GM21717 (cell line): ENCODE measurements at regions not wholly inside any gene's neighbourhood (a gene's known extent, or its start where the extent isn't known, plus 50 kb on each side); places are given as distances from the start of the nearest gene placed in this dataset.

Source experiments
- ATAC-seq: cut with Tn5 transposase; IDR thresholded peaks from one replicate; pipeline ENCODE4 v1.9.1; 2021; ENCODE audit warnings: mild to moderate bottlenecking, moderate library complexity; ENCODE audit not compliant: unreplicated experiment

DNA sequence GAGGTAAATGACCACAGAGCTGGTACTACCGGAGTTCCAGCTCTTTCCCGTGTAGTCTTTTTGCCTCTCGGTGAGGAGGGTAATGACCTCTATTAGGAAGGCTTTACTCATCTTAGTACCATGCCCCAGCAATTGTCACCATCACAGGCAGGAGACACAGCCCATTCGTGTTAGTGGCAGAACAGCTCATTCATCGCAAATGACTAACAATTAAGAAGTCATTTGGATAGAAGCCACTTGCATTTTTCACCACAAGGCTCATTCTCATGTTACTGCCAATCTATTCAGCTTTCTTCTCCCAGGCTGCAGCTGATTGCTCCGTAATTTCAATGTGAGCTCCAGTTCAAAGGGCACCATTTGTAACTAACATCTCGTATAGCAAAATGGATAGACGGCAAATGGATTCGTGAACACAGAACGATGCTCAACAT is 718.8 kb upstream of the TMEM132C start:
- ATAC-seq, result no peak

DNA sequence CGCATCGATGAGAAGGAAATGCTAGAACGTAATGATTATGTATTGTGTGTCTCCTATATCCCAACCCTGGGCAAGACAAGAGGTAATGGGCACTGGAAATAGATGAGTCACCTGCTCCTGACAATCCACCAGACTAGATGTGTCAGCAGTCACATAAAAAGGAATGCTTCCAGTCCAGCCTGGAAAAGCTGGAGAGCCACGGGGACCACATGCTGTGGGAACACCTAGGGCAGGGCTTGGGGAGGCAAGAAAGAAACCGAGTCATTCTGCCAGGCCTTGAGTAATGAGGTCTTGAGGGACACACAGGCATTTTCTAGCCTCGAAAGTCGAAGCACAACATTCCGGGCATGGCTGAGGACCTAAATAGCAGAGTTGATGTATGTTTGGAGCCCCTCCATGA is 716.7 kb upstream of the TMEM132C start:
- no peak for ATAC-seq

DNA sequence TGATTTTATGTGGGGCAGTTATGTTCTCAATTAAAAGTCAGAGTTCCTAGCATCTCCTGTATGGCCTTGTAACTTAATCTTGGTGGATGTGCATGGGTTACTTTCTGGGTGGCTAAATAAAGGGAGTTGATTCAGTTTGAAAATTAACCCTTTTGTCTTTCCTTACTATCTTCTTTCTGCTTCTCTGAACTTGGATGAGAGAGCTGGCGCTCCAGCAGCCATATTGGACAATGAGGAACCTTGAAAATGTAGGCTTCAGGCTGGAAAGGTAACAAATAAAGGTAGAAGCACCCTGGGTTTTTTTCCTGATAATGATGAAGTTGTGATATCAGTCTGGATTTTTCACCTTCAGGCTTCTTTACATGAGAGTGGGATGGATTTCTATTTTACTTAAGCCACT is 714.1 kb upstream of the TMEM132C start:
- no peak for ATAC-seq

DNA sequence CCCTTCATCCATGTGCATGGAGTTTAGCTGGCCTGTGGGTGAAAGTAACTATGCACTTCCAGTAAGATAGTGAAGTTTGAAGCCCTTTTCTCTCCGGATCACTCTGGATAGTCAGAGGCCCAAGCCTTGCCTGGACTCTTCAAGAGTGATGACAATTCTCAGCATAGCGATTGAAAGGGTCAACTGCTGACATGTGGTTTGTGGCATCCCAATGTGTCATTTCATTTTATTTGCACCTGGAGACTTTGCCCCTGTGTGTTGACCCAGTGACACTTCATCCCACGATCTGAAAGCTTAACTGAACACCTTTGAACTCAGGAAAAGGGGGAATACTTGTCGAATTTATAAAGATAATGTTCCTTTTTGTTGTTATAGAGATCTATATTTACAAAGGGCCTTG is 711.9 kb upstream of the TMEM132C start:
- ATAC-seq, result no peak

DNA sequence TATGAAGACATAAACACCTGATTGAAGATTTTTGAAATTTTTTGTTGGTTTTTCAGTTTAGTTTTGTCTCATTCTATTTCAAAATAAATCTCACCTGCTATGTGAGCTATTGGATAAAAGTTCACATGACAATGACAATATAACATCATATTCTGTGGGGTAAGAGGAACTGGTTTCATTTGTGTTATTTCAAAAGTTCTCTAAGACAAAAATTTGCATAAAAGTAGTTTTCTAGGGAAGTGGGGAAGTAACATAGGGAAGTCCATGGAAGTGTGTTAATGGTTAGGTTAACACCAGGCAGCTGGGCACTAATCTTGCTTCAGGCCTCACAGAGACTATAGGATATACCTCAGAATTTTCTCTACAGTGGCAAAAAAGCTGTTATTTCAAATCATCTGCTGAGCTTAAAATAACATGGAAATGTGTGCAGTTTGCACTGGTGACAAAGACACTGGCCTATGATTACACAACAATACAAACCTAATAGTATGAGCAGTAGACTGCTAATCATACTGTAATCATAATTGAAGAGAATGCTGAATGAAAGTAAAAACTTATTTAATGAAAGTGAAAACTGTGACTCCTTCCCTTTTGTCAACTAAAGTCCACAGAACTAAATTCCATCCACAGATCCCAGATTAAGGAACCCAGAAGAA is 710.6 kb upstream of the TMEM132C start:
- no peak for ATAC-seq

- ATAC-seq, result no peak
These were observed 708.6 kb upstream of the TMEM132C start for GRCh38 chr12:127558361-127558760.

GRCh38 chr12:127559349-127560040 is 707.5 kb upstream of the TMEM132C start:
- peak; percentile 67 for ATAC-seq

DNA sequence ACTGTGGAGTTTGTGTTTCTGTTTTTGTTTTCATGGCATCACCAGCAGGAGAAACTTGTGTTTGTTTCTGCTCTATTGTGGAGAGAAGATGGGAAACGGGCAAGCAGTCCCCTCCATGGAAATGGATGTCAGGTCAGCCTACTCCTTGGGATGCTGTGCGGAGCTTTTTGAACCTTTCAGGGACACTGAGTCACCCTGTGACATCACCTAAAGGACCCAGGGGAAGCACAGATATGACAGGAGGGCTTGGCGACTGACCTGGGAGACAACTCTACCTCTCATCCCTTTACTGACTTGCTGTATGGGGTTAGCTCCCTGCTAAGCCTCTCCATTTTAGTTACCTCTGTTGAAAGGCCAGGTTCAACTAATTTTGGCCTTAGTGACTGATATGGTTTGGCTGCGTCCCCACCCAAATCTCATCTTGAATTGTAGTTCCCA is 706.9 kb upstream of the TMEM132C start:
- no peak for ATAC-seq

- no peak for ATAC-seq
These were observed 704.2 kb upstream of the TMEM132C start for GRCh38 chr12:127562816-127563215.

- no peak for ATAC-seq
These were observed 701.7 kb upstream of the TMEM132C start for GRCh38 chr12:127565241-127565640.

DNA sequence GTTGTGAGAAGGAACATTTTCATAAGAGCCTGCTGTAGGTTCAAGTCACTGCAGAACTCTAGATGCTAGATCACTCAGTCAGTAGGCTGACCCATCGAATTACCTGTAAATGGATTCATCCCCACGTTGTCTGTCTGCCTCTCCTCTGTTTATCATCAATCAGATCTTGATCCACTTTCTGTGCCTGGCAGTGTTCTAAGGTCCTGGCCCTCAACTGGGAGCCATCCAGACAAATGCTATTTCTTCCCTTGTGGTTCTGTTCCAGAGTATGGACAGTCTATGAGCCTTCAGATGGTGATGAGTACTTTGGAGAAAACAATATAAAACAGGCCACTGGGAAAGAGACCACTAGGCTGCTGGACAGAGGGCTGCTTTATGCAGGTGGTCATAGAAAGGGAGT is 699.4 kb upstream of the TMEM132C start:
- ATAC-seq, result no peak

GRCh38 chr12:127570387-127570786 is 696.6 kb upstream of the TMEM132C start:
- ATAC-seq, result no peak

DNA sequence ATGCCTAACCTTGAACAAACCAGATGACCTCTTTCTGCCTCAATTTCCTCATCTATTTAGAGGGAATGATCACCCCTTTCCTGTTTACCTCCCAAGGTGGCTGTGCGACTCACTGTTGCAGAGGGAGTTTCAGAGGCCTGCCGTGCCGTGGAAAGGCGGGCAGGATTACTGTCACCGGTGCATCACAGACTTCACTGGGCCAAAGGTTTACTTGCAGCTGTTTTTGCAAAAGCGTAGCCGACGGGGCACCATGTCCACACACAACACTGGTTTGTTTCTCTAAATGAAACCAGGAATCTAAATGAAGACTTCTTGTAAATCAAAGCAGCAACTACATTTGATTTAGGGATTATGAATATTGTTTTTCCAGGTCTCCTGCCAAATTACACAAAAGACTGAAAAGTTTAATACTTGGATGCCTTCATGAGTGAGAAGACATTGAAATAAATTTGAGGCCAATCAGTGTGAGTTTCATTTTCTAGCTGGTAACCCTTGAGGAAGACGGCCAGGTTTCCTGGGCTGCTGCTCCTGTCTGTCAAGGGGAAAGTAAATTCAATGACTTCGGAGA is 696.1 kb upstream of the TMEM132C start:
- no peak for ATAC-seq

- no peak for ATAC-seq
These were observed 695.4 kb upstream of the TMEM132C start for GRCh38 chr12:127571578-127571977.

DNA sequence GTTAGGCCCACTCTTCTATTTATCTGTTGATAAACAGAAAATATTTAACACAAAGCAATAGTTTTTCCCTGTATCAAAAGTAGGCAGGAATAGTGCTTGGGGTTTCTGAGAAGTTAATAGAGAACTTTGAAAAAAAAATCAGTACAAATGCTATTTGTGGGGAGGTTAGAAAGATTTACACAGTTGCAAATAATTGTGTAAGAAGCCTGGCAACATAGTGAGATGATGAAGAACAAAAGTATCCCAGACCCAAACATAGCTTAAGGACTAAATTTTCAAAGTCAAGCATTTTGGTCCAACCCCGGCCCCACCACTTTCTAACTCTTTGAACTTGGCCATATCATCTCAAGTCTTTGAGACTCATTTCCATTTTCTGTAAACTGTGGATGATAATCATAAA is 687.5 kb upstream of the TMEM132C start:
- no peak for ATAC-seq

- no peak for ATAC-seq
These were observed 684.9 kb upstream of the TMEM132C start for GRCh38 chr12:127582074-127582473.

GRCh38 chr12:127583041-127583440 is 683.9 kb upstream of the TMEM132C start:
- ATAC-seq, result no peak

DNA sequence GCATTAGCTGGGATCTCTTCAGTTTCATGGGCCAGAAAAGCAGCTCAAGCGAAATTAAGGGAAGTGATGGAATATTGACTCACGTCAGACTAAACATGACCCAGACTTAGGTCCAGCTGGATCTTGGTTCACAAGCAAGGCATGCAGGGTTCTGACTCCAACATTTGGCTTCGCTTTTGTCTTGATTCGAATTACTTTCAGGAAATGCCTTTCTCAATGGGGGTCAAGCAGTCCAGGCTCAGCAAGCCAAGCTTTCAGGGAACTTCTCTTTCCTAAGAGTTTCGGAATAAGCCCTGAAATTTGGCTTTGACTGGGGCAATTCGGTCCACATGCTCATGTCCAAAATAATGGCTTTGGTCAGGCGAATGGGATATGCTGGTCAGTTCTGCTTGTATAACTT is 678.7 kb upstream of the TMEM132C start:
- no peak for ATAC-seq

GRCh38 chr12:127589541-127589940 is 677.4 kb upstream of the TMEM132C start:
- no peak for ATAC-seq

GRCh38 chr12:127590868-127591267 is 676.1 kb upstream of the TMEM132C start:
- no peak for ATAC-seq

DNA sequence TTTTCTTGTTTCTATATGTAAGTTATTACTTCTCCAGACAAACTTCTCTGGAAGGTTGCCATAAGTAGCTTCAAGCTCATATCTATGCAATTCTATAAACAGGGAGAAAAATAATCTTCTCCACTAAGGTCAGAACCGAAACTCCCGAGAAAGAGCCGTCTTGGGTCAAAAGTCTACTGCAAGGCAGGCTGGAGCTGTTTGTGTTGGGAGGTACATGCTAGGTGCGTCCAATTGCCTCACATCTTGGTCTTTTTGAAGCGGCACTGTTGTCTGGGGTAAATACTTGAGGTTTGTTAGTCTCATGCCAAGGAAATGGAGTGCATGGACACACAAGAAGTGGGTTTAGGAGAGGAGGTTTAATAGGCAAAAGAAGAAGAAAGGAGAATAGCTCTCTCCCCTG is 674.7 kb upstream of the TMEM132C start:
- ATAC-seq, result no peak

- ATAC-seq, result no peak
These were observed 672.5 kb upstream of the TMEM132C start for GRCh38 chr12:127594351-127594970.
